ENCODE measurements at regions not wholly inside any gene's neighbourhood (a gene's known extent, or its start where the extent isn't known, plus 50 kb on each side); places are given as distances from the start of the nearest gene placed in this dataset.

- Histone ChIP-seq H3K36me3 (ENCODE audit: control insufficient read depth, insufficient read depth, low read length) (no peaks in the 10 kb centered on the region), H3K4me3 (replicated peaks; ENCODE audit: low read depth, low read length) (no peak overlapping the region), H3K27me3 (replicated peaks; ENCODE audit: control insufficient read depth, insufficient read depth, low read length) (no peaks in the 10 kb centered on the region; the same call in none of the 2 replicates)
- no peak for DNase-seq (ENCODE audit: extremely low read depth, insufficient read length)
- TF ChIP-seq, protein P1, sequence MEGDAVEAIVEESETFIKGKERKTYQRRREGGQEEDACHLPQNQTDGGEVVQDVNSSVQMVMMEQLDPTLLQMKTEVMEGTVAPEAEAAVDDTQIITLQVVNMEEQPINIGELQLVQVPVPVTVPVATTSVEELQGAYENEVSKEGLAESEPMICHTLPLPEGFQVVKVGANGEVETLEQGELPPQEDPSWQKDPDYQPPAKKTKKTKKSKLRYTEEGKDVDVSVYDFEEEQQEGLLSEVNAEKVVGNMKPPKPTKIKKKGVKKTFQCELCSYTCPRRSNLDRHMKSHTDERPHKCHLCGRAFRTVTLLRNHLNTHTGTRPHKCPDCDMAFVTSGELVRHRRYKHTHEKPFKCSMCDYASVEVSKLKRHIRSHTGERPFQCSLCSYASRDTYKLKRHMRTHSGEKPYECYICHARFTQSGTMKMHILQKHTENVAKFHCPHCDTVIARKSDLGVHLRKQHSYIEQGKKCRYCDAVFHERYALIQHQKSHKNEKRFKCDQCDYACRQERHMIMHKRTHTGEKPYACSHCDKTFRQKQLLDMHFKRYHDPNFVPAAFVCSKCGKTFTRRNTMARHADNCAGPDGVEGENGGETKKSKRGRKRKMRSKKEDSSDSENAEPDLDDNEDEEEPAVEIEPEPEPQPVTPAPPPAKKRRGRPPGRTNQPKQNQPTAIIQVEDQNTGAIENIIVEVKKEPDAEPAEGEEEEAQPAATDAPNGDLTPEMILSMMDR (IDR thresholded peaks at IDR 0.05; ENCODE audit: insufficient read depth, low read length, poor library complexity, severe bottlenecking), result no peak
Observed at GRCh38 chr4:121451310-121451709, 70.5 kb upstream of the QRFPR start.

GRCh38 chr4:121449416-121449815 is 68.6 kb upstream of the QRFPR start:
- TF ChIP-seq, protein P1 (IDR thresholded peaks at IDR 0.05; ENCODE audit: insufficient read depth, low read length, poor library complexity, severe bottlenecking), result no peak
- no peaks in the 10 kb centered on the region; the same call in none of the 2 replicates for H3K27me3 ChIP-seq (replicated peaks; ENCODE audit: control insufficient read depth, insufficient read depth, low read length)
- DNase-seq (ENCODE audit: extremely low read depth, insufficient read length), result no peak

GRCh38 chr4:121448231-121448630 is 67.4 kb upstream of the QRFPR start:
- Histone ChIP-seq H3K4me3 (replicated peaks; ENCODE audit: low read depth, low read length) (no peak overlapping the region), H3K36me3 (ENCODE audit: control insufficient read depth, insufficient read depth, low read length) (no peaks in the 10 kb centered on the region), H3K27me3 (replicated peaks; ENCODE audit: control insufficient read depth, insufficient read depth, low read length) (no peaks in the 10 kb centered on the region; the same call in 1 of the 2 replicates)
- no peak for DNase-seq (ENCODE audit: extremely low read depth, insufficient read length)
- TF ChIP-seq, protein P1 (IDR thresholded peaks at IDR 0.05; ENCODE audit: insufficient read depth, low read length, poor library complexity, severe bottlenecking), result no peak

More at GRCh38 chr4:121449416-121449815, 68.6 kb upstream of the QRFPR start:
- Histone ChIP-seq H3K4me3 (replicated peaks; ENCODE audit: low read depth, low read length) (no peak overlapping the region), H3K36me3 (ENCODE audit: control insufficient read depth, insufficient read depth, low read length) (no peaks in the 10 kb centered on the region)

GRCh38 chr4:121439669-121440068 is 58.9 kb upstream of the QRFPR start:
- Histone ChIP-seq H3K4me3 (replicated peaks; ENCODE audit: low read depth, low read length) (no peak overlapping the region), H3K36me3 (ENCODE audit: control insufficient read depth, insufficient read depth, low read length) (no peaks in the 10 kb centered on the region), H3K27me3 (replicated peaks; ENCODE audit: control insufficient read depth, insufficient read depth, low read length) (no peaks in the 10 kb centered on the region)
- no peak for DNase-seq (ENCODE audit: extremely low read depth, insufficient read length)
- TF ChIP-seq, protein P1 (IDR thresholded peaks at IDR 0.05; ENCODE audit: insufficient read depth, low read length, poor library complexity, severe bottlenecking), result no peak

Measured in GM06990 (cell line).